Keratinocyte (primary cell): ENCODE measurements at regions not wholly inside any gene's neighbourhood (a gene's known extent, or its start where the extent isn't known, plus 50 kb on each side); places are given as distances from the start of the nearest gene placed in this dataset.

Experiments
- DNase-seq: peaks from one replicate; pipeline ENCODE4 v3.0.0-alpha.2; 2011; ENCODE audit warnings: low read depth, missing footprints, low spot score
- FAIRE-seq: peaks from 2 replicates; lab custom pipeline; 2011; peaks lifted over from hg19 to GRCh38; lab: Jason Lieb, UNC
- H2AFZ ChIP-seq: 2 replicates; pipeline ENCODE4 v1.6.0; 2012; ENCODE audit warnings: low read length, control low read depth, inconsistent platforms; ENCODE audit not compliant: control insufficient read depth
- H3K27ac ChIP-seq: 2 replicates; pipeline ENCODE4 v1.5.1; 2011; ENCODE audit warnings: low read length; ENCODE audit not compliant: control insufficient read depth, insufficient read depth
- H3K27me3 ChIP-seq: 3 replicates; pipeline ENCODE4 v1.6.0; 2011; ENCODE audit warnings: low read length; ENCODE audit not compliant: control insufficient read depth, insufficient read depth; ENCODE audit errors: extremely low read depth
- H3K36me3 ChIP-seq, 2 experiments: 2 replicates in 1 of 2; 3 replicates in 1 of 2; pipeline ENCODE4 v1.5.1; 2011; ENCODE audit warnings: low read length in 2 of 2, mild to moderate bottlenecking in 1 of 2; ENCODE audit not compliant: control insufficient read depth in 2 of 2, insufficient read depth in 2 of 2; ENCODE audit errors: extremely low read depth in 1 of 2
- H3K4me1 ChIP-seq: 3 replicates; pipeline ENCODE4 v1.5.1; 2011; ENCODE audit warnings: low read length; ENCODE audit not compliant: control insufficient read depth, insufficient read depth; ENCODE audit errors: extremely low read depth
- H3K4me2 ChIP-seq: 3 replicates; pipeline ENCODE4 v1.6.0; 2011; ENCODE audit warnings: low read depth, low read length; ENCODE audit not compliant: control insufficient read depth, insufficient read depth; ENCODE audit errors: extremely low read depth
- H3K4me3 ChIP-seq, 3 experiments: fragments of 200-600 bp in 1 of 3; sonication (generic) in 1 of 3; 2 replicates in 2 of 3; 3 replicates in 1 of 3; pipeline ENCODE4 v1.5.1; 2011 to 2016; ENCODE audit warnings: low read length in 3 of 3, mild to moderate bottlenecking in 3 of 3, control low read depth in 2 of 3, inconsistent platforms in 1 of 3, low read depth in 1 of 3, mixed read lengths in 1 of 3, mixed run types in 1 of 3, moderate library complexity in 1 of 3; ENCODE audit not compliant: control insufficient read depth in 2 of 3, insufficient read depth in 2 of 3; ENCODE audit errors: extremely low read depth in 1 of 3
- H3K79me2 ChIP-seq: 2 replicates; pipeline ENCODE4 v1.6.0; 2012; ENCODE audit warnings: low read length; ENCODE audit not compliant: control insufficient read depth, insufficient read depth
- H3K9ac ChIP-seq: 3 replicates; pipeline ENCODE4 v1.6.0; 2011; ENCODE audit warnings: low read length; ENCODE audit not compliant: control insufficient read depth, insufficient read depth; ENCODE audit errors: extremely low read depth
- H3K9me1 ChIP-seq: 3 replicates; pipeline ENCODE4 v1.6.0; 2011; ENCODE audit warnings: low read length; ENCODE audit not compliant: control insufficient read depth, insufficient read depth; ENCODE audit errors: extremely low read depth
- H3K9me3 ChIP-seq: 2 replicates; pipeline ENCODE4 v1.5.1; 2012; ENCODE audit warnings: low read depth, low read length; ENCODE audit not compliant: control insufficient read depth
- H4K20me1 ChIP-seq: 3 replicates; pipeline ENCODE4 v1.6.0; 2011; ENCODE audit warnings: low read length; ENCODE audit not compliant: control insufficient read depth, insufficient read depth; ENCODE audit errors: extremely low read depth
- CTCF ChIP-seq, 3 experiments: IDR thresholded peaks in 1 of 3; conservative IDR thresholded peaks in 1 of 3; optimal IDR thresholded peaks in 1 of 3; 2 replicates in 2 of 3; 3 replicates in 1 of 3; pipeline versions ENCODE3 to v1.5.1; 2011; ENCODE audit warnings: low read length in 3 of 3, mild to moderate bottlenecking in 3 of 3, moderate library complexity in 2 of 3, control low read depth in 1 of 3, inconsistent platforms in 1 of 3; ENCODE audit not compliant: insufficient read depth in 2 of 3; ENCODE audit errors: extremely low read depth in 1 of 3
- EZH2 ChIP-seq: IDR thresholded peaks from one replicate; pipeline ENCODE4 v1.6.1; 2012; ENCODE audit warnings: inconsistent platforms, mild to moderate bottlenecking, low read length, moderate library complexity
- dilution Hi-C: fragments of 300-500 bp; cut with MboI; formaldehyde crosslinking; loops from one replicate; pipeline ENCODE4 v1.7.0; 2020; ENCODE audit warnings: low sequenced_read_pairs; ENCODE audit not compliant: extremely low pct_ligation_motif_present

DNA sequence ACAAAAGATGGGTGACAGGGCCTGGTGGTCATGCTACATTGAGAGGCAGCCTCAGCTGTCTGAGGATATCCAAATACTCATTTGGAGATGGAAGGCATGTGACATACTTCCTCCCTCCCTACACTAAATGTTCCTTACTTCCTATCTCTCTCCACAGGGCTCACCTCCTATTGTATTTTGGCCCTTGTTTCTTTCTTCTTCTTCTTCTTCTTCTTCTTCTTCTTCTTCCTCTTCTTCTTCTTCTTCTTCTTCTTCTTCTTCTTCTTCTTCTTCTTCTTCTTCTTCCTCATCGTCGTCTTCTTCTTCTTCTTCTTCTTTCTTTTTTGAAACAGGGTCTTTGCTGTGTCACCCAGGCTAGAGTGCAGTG is 71.8 kb upstream of the POMP start:
- dilution Hi-C loops: no loop called here
- Histone ChIP-seq H2AFZ (no peak overlapping the region), H3K9ac (no peak overlapping the region), H4K20me1 (no peaks in the 10 kb centered on the region), H3K9me1 (no peaks in the 10 kb centered on the region), H3K36me3 (no peaks in the 10 kb centered on the region), H3K27me3 (no peaks in the 10 kb centered on the region), H3K4me2 (no peak overlapping the region), H3K27ac (no peak overlapping the region), H3K79me2 (no peaks in the 10 kb centered on the region), H3K4me1 (no peaks in the 10 kb centered on the region), H3K4me3 (no peak overlapping the region), H3K9me3 (no peaks in the 10 kb centered on the region)
- TF ChIP-seq EZH2 (no peak), CTCF (optimal IDR thresholded peaks at IDR 0.05 in 1 of 3, IDR thresholded peaks at IDR 0.05 in 1 of 3, conservative IDR thresholded peaks at IDR 0.05 in 1 of 3; ENCODE audit: extremely low read depth in 1 of 3, insufficient read depth in 2 of 3, low read length in 3 of 3) (no peak)
- FAIRE-seq: no peak
- DNase-seq: no peak

GRCh38 chr13:28586439-28587173 is 72.3 kb upstream of the POMP start:
- Histone ChIP-seq H3K9me3 (no peaks in the 10 kb centered on the region), H4K20me1 (no peaks in the 10 kb centered on the region), H3K4me2 (no peak overlapping the region), H3K9ac (no peak overlapping the region), H3K9me1 (no peaks in the 10 kb centered on the region), H3K27ac (no peak overlapping the region), H3K27me3 (no peaks in the 10 kb centered on the region), H2AFZ (no peak overlapping the region), H3K36me3 (no peaks in the 10 kb centered on the region), H3K4me3 (no peak overlapping the region), H3K4me1 (no peaks in the 10 kb centered on the region), H3K79me2 (no peaks in the 10 kb centered on the region)
- TF ChIP-seq EZH2: no peak
- no peak for TF ChIP-seq CTCF (optimal IDR thresholded peaks at IDR 0.05 in 1 of 3, IDR thresholded peaks at IDR 0.05 in 1 of 3, conservative IDR thresholded peaks at IDR 0.05 in 1 of 3; ENCODE audit: extremely low read depth in 1 of 3, insufficient read depth in 2 of 3, low read length in 3 of 3)
- DNase-seq (no peak), FAIRE-seq (no peak)
- dilution Hi-C loops: no loop called here
